GM21529 (cell line): ENCODE measurements at regions not wholly inside any gene's neighbourhood (a gene's known extent, or its start where the extent isn't known, plus 50 kb on each side); places are given as distances from the start of the nearest gene placed in this dataset.

Experiments used
- ATAC-seq: cut with Tn5 transposase; IDR thresholded peaks from one replicate; pipeline ENCODE4 v1.9.1; 2021; ENCODE audit not compliant: unreplicated experiment

DNA sequence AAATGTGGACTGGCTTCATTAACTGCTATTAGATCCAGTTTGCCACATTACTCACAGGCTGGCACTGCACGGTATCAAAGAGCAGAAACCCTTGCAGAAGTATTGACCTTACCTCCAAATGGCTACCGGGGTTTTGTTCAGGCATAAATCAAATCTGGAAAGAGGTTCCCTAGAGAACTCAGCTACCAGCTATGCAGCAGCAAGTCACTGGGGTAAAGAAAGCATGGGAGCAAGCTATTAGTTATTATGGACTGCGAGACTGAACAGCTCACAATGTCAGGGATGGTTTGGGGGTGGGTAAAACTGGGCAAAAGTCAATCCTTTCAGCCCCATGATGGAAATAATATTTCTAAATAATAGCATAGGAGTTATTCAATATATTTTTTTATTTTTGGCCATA, 128.1 kb downstream of the FANCF start:
- no peak for ATAC-seq

DNA sequence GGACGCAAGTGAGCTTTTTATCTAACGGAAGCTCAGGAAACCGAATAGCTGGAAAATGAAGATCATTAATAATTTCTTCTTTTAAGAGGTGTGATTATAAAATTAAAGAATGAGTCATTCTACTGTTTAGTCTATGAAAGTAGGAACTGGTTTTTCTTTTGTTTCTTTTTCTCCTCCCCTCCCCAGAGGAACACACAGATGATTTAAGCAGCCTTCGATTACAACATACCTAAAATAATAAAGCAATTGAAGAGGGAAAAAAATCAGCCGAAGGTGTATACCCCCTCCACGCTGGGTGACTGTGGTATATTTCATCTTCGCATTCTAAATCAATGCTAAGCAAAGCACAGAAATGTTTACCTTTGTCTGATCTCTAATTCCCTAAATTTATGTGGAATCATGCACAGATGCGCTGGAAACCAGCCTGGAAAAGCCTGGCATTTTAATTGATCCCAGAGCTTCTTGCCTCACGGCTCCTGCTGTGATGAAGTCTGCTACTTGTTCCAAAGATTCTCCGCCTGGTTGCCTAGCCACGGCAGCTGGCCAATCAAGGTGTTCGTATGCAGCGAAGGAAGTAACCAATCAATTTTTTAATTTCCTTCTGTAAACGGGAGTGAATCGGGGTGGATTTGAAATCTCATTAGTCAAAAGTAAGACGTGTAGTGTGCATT, 133.9 kb downstream of the FANCF start:
- no peak for ATAC-seq

DNA sequence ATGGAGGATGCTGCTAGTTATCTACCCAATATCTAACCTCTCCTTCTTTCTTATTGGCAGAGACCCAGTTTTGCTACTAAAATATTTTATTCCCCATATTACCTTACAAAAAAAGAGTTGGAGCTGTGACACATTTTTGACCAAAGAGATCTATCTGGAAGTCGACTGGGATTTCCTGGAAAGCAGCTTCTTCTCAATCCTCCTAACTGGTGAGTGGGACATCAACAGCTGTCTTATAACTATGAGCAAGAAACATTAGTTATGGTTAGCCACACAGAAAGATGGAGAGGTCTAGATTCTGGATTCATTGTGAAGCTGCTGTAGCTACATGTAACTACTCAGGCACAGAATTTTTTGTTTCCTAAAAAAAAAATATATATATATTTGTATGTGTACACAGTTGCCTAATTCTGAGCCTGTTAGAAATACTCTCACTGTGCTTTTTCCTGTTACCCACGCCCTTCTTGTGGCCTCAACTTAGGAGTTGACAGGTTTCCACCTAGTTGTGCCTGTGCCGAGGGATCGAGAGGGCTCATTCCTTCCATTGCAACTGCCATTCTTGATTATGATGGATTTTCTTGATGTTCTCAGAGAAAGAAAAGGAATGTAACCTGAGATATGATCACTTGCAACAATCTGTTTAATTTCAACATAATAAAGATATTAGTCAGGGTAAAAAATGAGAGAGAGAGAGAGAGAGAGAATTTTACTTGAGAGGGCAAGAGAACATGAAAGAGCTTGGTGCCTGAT, 142.0 kb downstream of the SLC17A6 start:
- no peak for ATAC-seq

DNA sequence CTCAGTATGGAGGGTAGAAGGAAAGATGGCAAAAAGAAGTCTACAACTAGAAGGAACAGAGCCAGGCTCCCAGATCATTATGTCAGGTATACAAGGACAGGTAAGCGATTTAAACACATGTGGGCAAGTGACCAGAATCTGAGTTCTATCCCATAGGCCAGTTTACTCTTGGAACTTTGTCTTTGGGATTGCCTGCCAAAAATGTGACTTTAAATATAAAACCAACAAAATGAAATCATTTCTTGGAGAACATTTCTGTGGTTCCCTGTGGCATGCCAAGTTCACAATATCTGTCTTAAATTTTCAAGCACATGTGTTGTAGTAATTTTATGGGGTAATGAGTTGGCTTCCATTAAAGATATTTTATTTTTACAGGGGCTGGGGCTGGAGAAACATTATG, 141.0 kb downstream of the SLC17A6 start:
- no peak for ATAC-seq

DNA sequence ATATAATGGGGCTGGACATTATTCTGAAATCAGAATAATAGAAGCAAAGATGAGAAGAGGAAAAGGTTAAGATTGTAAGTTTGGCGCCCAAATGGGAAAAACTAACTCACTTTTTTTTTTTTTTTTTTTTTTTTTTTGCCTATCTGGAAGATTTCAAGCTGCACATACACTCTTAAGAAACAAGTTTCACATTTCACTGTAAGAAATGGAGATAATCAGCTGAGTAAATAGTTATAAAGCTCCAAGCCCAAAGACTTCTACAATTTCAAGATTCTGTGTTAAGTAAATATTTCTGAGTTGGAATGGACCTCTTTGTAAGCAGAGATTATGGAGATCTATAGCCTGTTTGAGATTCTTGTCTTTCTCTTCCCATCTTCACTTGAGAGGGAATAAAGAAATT, 140.0 kb downstream of the SLC17A6 start:
- no peak for ATAC-seq

DNA sequence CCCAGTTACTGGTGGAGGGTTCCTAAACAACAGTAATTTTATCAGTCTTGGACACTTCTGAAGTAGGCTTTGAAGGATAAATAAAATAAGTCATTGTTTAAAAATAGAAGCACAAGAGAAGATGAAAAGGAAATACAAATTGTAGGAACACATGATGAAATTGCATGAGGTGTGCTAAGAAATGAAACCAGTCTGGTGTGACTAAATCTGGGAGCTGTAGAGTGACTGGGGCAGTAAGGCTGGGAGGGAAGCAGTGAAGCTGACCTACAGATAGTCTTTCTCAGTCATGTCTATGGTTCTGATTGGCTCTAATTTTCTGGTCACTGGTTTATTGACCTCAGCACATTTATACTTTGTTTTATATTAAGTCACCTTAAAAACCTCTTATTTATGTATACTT, 139.1 kb downstream of the SLC17A6 start:
- no peak for ATAC-seq

DNA sequence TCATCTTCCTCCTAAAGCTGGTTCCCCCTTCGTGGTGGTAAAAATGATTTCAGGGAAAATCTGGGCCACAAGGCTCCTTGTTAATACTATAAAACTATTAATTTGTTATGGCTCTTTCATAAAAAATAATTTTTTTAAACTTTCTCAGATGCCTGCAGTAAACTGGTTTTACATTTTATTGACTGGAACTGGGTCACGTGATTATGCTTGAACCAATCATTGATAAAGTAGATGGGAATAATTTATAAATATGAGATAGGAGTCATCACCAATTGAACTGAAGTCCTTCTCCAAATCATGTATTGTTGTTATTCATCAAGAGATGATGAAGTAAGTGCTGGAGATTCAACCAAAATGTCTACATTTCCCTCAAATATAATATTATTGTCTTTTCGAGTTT, 138.4 kb downstream of the SLC17A6 start:
- ATAC-seq = no peak

DNA sequence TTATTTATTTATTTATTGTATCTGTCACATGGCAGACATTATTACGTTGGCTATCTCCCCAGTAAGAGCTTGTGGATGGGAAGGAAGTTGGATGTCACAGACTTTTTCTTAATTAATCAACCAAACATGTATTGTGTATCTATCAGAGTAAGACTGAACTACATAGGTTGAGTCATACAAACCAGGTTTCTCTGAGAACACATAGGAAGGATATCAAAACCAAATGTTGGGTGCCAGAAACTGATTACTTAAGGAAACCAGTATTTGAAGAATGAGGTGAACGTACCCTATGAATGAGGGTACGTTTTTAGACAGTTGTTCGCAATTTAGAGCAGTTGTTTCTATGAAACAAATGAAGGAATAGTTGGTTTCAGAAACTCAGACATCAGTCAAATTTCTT, 136.4 kb downstream of the SLC17A6 start:
- ATAC-seq = no peak

DNA sequence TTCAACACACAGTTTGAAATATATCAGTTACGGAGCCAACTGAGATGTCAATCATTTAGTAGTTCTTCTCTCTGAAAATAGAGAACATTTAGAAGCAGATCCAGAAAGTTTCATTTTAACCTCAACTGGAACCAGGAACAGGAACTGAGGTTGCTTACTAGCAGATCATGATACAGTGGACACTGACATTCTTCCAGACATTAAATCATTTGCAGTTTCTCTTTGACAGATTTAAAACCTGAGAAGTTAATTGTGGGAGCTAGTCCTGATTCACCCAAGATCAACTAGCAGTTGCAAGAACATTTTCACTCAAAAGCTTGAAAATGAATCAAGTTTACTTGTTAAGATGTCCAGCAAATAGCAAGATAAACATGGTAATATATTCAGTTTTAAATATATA, 135.4 kb downstream of the SLC17A6 start:
- ATAC-seq = no peak

DNA sequence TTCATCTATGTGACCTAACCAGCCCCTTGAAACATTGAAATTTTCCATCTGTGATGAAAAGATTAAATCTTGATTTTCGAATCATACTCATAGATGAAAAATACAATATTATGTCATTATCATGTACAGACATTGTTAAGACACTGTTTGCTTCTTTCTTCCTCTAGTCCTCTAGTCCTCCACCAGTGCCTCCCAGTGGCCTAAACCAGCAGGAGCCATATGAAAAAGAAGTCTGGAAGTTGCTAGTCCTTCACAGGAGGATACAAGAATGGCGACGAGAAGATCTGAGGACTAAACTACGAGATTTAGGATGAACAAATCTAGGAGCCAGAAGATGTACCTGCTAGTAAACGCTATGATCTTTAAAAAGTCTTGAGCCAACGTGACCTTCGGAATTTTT, 134.1 kb downstream of the SLC17A6 start:
- no peak for ATAC-seq

DNA sequence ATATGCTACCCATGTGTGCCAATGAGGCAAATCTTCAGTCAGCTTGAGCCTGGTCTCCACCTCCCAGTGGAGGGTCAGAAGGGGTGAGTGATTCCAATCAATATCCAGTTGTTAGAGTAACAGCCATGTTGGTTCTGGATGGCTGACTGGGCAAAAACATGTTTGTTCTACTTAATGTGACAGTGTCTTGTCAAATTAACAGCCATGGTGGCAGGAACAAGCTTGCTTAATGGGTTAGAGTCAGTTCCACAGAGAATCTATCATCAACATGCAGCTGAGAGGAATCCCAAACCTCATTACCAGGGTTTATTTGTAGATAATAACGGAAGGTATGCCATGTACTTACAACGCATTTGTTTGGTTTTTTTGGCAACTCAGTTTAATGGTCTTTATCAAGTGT, 133.2 kb downstream of the SLC17A6 start:
- ATAC-seq = no peak

DNA sequence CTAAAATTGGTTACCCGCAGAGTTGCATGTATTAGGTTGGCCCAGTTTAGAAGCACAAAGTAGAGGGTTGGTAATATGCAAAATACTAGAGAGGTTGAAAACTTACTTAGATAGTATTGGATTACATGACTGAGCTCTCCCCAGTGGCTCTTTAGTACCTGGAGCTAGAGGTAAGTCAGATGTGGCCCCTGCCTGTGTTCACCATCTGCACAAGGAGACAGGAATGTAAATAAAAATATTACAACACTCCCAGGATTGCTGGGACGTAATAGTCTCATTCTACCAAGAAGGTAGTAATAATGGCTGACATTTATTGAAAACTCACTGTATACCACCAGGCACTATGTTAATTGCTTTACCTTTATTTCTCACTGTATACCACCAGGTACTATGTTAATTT, 129.6 kb downstream of the SLC17A6 start:
- no peak for ATAC-seq

DNA sequence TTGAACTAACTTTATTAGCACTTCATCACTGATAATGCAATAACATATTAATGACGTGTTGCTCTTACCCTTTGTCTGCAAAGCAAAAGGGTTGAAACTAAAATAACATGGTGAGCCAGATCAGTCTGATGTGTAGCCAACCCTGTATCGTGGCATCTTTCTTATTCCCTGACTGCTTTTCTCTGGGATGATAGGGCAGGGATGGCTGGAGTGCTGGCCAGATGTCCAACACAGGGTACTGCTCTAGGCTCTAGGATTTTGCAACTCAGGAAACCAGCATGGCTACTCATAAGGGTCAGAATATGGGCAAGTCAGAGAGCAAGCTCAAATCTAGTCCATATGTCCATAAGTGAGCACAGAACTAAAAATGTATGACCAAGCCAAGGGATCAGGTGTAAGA, 129.1 kb downstream of the SLC17A6 start:
- no peak for ATAC-seq

DNA sequence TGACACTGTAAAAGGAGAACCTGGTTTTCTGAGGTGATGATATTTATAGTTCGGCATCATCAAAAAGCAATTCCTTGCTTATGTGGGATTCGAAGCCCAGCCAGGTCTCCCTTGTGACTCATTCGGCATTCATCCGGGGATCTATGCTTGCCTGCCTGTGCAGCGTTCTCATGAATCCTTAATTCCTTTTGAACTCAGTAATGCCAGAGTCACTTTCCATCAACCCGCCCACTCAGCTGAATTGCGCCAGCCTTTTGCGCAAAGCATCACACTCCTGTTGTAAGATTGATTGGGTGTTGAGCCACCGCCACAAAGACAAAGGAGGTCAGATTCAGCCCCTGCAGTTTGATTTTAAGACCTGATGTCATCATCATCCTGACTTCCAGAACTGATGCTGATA, 128.6 kb downstream of the SLC17A6 start:
- ATAC-seq = no peak

DNA sequence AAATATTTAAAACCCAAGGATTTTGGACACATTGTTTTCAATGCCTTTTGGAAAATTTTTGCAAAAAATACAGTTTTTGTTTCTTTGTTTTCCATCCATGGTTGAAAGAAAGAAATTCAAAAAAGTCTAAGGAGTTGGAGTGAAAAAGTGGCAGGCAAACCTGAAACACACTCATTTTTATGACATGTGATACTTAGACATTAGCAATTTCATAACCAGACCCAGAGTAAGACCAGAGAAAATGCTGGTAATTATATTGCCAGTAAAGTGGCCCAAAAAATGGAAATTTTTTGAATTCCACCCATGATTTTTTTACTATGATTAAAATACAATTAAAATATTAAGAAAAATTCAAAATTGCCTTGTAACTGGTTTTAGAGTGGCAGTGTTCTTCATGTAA, 128.2 kb downstream of the SLC17A6 start:
- no peak for ATAC-seq

DNA sequence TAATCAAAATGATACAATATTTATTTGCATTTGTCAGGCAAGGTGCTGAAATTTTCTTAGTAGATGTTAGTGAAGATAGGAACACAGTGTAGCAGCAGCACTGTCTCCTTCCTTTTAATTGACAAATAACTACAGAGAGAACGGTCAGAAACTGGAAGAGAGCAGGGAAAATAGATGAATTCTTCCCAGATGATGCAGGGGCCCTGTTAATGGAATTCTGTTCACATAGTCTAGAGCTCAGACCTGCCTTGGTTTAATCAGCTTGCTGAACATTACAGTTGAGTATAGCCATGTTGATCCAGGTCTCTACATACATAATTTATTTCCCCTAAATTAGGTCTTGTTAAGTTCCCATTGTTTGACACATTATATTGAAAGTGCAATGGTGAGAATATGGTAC, 127.4 kb downstream of the SLC17A6 start:
- ATAC-seq = no peak

DNA sequence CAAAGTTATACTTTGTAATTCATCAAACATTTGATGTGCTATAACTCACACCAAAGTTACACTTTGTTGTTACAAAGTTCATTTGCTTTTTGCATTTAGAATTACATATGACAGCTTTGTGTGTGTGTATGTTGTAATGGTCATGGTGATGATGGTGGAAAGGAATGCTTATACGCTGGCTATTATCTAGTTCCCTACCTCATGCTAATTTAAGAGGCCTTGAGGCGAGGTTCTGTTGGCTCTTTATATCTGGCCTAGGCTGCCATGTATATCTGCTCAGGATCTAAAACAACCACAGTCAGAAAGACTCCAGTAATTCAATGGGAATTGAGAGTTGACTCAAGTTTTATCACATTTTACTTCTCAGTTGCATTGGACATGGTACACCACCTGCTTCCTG, 123.4 kb downstream of the SLC17A6 start:
- no peak for ATAC-seq

DNA sequence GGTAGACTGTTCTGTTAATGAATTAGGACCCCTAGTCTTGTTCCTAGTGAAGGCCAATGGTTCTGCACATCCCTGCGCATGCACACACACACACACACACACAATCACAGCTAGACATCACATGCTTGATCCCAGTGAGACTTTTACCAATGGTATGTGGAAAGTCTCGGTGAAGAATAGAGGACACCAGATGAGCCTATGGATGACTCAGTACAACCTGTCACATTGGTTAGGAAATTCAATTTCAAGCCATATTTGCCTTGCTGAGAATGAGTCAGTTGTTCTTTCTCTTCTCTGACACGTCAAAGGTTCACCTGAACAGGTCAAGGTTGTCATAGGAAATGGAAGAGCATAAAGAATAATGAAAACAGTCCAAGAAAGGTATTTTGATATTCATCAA, 122.0 kb downstream of the SLC17A6 start:
- no peak for ATAC-seq

DNA sequence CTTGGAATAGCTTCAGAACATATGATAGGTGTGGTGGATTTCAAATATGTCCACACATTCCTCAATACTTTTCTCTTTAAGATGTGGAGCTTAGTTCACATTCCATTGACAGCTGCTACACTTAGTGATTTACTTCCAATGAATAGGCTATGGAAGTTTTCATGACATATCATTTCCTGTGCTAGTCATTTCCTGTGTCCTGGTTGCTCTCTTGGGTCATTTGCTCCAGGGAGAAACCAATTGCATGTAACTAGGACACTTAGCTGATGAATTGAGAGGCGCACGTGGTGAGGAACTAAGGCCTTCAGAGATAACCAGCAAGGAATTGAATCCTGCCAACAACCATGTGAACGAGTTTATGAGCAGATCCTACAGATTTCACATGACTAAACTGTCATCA, 120.9 kb downstream of the SLC17A6 start:
- no peak for ATAC-seq

DNA sequence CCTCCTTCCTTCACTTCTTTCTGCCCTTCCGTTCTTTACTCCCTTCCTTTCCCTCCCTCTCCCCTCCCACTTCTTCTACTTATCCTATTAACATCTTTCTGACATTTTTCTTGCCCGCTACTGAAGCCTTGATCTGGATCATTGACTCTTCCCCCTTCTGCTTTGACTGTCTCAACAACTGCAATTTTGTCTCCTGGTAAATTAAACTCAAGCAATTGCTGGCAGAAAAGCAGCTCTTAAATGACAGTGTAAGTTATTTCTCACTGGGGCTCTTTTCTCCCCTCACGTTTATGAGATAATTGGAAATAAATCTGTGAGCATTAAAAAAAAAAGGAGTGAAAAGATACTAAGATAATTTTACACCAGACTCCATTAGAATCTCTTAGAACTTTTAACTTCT, 120.0 kb downstream of the SLC17A6 start:
- ATAC-seq = no peak

DNA sequence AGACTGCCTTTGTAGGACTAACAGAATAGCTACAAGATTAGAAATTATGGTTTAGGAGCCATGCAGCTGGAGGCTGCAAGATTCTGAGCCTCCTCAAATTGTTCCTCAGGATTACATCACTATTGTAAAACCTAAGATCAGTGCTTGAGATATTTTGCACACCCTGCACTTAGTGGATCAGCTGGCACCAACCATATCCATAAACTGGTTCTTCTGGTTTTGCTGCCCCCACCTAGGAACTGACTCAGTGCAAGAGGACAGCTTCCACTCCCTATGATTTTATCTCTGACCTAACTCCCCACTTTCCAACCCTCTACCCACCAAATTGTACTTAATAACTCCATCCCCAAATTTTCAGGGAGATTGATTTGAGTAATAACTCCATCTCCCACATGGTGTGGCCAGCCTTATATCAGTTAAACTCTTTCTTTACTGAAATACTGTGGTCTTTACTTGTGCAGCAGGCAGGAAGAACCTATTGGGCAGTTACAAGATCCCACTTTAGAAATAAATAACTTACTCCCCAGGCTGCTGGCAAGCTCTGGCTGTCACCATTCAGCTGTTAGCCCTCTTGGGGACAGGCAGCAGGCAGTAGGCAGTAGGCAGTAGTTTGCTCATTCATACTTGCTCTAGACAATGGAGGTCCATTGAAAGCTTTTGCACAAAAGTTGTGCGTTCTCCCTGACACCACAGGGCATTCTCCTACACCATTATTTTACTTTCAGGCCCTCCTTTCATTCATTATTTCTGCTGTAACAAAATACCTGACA, 119.0 kb downstream of the SLC17A6 start:
- ATAC-seq = no peak

DNA sequence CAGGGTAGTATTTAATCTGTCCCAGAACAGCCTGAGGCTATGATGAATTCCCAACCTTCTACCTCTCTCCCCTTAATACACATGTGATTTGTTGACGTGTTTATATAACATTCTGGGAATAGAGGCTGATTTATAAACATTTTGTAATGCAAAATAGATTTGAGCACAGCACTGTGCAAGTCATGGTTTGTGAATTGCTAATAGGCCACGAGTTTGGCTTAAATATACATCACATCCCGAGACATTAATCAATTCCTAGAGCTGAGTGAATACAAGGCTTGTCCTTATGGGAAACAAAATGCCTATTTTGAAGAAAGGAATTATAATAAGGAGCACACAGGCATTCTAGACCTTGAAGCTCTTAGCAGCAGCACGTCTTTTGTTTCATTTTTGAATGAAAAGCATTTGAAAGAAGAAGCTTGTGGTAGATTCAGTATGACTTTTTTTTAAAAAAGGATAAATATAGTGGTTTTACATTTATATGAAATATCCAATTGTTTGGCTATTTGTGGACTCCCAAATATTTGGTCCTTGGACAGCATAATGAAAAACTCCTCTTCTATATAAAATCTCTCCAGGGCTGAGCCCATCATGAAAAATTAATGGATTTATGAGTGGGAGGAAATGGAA, 116.4 kb downstream of the SLC17A6 start:
- no peak for ATAC-seq
